IPS-11a (cell line): ENCODE measurements at regions not wholly inside any gene's neighbourhood (a gene's known extent, or its start where the extent isn't known, plus 50 kb on each side); places are given as distances from the start of the nearest gene placed in this dataset.

Experiments
- H3K4me3 ChIP-seq: one replicate; pipeline ENCODE4 v1.5.1; 2013; ENCODE audit warnings: low read depth, low read length, control low read depth

DNA sequence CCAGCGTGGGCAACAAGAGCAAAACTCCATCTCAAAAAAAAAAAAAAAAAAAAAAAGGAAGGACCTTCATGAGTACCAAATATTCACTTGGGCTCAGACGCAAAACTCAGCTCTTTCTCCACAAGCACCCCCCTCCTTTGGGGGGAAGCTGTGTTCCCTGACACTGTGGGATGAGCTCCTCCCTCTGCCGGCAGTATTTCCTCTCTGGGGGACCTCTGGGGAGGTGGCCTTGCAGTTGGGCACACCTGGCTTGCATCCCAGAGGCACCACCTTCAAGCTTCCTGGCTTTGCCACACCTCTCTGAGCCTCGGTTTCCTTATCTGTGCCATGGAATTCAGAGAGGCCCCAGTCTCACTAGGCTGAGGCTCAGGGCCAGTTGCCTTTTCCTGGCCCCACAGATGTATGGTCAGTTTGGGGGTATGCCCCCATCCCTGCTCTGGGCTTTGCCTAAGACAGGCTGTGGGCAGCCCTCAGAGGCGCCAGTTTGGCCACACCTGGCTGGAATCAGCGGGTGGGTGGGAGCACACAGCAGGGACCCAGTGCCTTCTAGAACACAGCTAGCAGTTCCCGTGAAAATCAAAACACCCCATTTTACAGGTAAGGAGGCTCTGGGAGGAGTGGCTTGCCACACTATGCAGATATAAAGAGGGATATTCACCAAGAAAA is 157.5 kb upstream of the IER5L start:
- H3K4me3 ChIP-seq = no peak overlapping the region

DNA sequence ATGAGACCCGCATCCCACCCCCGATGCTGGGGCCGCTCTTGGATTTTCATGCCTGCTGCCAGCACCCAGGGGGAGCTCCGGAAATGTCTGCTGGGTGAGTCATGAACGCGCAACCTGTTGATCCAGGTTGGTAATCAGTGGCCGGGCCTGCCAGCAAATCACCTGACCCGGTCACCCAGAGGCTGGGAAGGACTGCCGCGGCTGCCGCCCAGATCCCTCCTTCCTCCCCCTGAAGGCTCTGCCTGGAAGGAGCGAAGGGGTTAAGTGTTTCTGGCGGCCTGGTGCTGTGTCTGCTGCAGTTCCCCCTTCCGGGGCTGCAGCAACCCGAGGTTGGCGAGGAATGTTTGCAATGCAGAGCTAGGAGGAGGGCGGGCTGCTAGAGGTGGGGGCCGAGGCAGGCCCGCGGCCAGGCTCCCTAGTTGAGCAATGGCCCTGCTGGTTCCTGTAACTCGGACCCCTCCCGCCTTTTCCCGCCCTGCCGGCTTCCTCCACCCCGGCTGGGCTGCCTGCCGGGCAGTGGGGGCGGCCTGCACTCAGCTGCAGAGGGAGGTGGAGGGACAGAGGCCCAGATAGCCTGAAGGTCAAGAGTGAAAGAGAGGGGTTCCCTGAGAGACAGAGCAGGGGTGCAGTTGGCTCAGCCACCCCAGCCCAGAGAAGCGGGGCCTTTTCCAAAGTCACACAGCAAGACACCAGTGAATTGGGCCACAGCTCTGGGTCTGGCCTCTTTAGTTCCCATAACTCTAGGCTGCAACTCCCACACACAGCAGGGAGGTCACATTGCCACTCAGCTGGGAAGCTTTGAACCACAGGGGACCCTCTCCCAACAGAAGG is 156.3 kb upstream of the IER5L start:
- H3K4me3 ChIP-seq = no peak overlapping the region

DNA sequence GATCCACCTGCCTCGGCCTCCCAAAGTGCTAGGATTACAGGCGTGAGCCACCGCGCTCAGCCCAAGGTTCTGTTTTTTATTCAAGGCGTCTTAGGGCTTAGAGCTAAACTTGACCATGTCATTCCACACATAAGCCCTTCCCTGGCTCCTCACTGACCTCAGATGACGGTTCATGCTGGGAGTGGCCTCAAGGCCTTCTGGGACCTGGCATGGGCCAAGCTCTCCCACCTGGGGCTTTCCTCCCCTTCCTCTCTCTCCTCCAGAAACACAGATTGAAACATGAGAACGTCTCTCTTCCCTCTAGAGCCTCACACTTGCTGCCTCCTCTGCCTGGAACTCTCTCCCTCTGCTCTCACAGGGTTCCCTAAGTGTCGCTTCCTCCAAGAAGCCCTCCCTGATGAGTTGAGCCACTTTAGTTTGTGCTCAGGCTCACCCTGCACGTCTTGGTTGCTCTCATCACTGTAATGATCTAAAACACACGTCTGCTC is 155.6 kb upstream of the IER5L start:
- peak overlapping the region; percentile 17 for H3K4me3 ChIP-seq

DNA sequence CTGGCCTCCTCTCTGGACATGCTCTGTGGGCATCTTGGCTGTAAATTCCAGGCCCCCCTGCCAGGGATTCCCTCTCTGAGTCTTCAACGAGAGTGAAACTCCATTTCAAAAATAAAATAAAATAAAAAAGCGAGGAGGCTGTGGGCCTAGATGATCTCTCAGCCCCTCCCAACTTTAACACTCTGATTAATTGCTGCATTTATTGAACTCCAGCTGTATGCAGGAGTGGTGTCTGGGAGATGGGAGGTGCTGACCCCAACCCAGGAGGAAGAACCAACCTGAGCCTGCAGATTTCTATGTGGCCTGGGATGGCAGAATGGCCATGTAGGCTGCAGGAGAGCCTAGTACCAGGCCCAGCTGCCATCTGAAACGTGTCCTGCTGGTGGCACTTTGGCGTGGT is 154.5 kb upstream of the IER5L start:
- no peak overlapping the region for H3K4me3 ChIP-seq

DNA sequence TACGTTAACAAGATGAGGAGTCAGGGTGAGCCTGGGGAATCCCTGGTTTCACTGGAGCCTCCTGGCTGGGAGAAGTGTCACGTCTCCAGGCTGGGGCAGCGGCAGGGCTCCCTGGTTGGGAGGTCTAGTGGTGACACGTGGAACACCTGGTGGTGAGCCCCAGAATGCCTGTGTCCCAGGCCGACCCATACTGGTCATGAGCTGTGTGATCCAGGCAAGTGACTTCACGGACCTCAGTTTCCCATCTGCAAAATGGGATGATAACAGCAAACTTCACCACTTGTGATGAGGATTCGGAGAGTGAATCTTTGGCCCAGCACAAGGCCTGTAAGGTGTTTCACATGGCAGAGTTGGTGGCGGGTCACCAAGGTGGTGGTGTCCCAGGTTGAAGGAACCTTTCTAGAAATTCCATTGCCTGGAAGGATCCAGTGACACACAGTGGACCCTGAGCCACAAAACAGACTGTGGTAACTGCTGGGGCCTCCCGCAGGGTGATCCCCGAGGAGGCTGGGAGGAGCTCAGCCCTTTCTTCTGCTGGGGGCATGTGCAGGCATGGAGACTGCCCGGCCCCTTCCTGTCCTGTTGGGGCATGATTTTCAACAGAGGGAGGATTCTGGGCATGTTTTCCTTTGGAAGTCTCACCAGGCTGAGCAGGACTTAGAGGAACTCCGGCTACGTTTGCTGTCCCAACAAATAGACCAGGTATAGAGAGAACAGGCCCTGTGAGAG is 153.9 kb upstream of the IER5L start:
- no peak overlapping the region for H3K4me3 ChIP-seq

DNA sequence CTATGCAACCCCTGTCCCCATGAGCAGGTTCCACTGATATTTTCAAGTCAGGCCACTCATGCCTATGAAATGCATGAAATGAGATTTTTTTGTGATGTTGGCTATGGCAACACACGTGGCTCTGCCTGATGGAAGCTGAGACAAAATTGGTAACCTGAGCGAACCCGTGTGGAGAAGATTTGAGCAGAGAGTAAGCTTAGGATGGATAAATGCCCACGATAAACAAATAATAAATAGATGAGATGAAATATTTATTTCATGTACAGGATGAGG is 153.4 kb upstream of the IER5L start:
- H3K4me3 ChIP-seq = no peak overlapping the region

DNA sequence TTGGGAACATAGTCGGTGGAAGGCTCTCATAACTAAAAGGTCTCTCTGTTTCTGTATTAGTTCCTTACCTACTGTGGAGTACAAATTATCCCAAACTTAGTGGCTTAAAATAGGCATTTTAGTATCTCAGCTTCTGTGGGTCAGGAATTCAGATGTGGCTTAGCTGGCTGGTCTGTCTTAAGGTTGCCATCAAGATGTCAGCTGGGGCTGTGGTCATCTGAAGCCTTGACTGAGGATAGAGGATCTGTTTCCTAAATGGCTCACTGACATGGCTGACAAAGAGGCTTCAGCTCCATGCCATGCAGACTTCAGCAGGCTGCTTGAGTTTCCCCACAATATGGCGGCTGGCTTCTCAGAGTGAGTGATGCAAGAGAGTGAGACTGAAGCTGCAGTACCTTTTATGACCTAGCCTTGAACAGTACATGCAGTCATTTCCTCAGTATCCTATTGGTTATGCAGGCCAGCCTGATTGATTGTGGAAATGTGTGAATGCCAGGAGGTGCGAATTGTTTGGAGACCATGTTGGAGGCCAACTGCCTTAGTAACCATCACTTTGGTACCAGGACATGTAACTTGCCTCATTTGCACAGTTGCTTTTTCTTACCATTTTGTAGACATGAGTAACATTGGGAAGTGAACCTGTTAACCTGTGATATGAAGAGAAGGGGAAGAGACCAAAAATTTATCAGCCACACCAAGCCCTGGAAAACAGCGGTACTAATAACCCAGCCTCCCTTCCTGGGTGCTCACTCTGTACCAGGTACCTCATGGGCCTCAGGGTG is 152.8 kb upstream of the IER5L start:
- no peak overlapping the region for H3K4me3 ChIP-seq

DNA sequence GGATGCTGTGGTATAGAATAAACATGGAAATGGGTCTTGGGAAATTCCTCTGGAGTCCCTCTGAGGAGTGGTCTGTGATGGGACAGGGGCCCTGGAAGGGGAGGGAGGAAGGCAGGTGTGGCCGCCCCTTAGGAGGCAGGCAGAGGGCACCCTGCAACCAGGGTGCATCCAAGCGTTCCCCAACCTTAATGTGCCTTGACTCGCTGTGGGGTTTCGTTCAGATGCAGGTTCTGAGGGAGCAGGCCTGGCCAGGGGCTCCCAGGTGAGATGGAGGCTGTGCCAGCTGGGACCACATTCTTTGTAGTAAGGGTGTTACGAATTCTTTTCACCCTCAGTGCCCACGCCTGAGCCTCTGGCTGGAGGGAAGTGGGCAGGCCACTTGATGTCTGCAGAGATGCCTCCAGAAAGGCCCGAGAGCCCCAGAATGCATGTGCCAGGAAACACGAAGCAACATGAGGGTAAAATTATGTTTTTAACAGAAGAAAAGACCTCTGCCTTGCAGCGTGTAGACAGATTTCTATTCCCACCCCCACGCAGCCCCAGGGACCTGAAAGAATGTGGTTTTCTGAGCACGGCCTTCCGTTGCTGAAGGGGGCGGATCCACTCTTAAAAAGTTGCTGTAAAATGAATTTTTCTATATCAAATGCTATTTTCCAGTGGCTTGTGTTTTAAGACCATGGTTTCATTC is 150.4 kb upstream of the IER5L start:
- no peak overlapping the region for H3K4me3 ChIP-seq

DNA sequence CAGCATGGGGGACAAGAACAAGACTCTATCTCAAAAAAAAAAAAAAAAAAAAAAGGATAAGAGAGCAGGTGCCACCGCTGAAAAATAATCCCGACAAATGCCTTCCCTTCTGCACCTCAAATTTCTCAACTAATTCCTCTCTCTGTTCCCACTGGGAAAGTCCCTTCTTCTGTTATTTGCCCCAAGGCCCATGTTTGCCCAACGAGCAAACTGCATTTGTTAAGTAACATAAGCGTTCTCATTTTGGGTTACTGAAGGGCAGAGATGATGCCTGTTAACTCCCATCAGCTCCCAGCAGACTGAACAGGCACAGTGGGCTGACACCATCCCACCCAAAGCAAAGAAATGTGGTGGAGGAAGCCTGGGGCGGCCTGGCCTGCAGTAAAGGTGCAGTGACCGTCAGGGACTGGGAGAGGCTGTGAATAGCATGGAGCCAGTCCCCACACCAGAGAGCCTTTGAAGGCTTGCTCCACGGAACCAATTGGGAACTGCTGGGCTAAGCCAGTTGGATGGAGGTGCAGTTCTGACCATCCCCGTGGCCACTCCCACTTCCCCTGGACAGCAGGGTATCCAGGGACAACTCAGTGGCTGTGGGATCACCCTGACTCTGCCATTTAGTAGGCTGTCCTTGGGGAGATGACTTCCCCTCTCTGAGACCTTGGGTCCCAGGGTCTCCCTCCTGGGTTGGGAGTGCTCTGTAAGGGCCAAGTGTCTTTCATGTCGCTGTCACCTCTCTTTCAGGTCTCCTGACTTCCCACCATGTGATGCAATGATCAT is 149.7 kb upstream of the IER5L start:
- H3K4me3 ChIP-seq = no peak overlapping the region

DNA sequence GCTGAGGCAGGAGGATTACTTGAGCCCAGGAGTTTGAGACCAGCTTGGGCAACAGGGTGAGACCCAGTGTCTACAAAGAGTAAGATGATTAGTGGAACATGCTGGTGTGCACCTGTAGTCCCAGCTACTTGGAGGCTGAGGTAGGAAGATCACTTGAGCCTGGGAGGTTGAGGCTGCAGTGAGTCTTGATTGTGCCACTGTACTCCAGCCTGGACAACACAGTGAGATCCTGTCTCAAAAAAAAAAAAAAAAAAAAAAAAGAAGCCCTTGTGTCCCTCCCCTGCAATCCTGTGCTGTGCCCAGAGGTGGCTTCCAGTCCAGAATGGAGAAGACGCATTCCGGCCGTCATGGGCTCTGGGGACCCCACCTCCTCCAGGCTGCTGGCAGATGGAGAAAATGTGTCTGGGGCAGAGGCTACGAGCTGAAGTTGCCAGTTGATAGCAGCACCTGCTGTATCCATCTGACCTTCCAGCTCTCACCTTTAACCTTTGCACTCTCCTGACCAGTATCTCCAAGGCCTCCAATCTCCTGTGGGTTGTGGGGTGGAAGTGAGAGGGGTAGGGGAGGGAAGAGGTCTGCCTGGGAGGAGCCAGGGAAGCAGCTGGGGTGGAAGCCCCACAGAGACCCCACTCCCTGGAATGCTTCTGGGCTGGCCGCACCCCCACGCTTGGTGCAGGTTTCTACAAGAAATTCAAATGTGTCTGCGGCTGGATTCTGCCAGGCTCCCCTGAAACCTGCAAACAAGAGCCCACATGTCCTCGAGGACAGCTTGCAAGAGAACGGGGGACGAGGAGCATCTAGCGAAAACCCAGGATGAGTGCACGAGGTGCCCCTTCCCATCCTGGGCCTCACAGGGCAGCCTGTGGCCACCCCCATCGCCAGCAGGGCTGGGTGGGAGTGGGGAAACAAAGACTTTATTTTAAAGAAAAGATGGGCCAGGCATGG is 148.3 kb upstream of the IER5L start:
- H3K4me3 ChIP-seq = no peak overlapping the region

DNA sequence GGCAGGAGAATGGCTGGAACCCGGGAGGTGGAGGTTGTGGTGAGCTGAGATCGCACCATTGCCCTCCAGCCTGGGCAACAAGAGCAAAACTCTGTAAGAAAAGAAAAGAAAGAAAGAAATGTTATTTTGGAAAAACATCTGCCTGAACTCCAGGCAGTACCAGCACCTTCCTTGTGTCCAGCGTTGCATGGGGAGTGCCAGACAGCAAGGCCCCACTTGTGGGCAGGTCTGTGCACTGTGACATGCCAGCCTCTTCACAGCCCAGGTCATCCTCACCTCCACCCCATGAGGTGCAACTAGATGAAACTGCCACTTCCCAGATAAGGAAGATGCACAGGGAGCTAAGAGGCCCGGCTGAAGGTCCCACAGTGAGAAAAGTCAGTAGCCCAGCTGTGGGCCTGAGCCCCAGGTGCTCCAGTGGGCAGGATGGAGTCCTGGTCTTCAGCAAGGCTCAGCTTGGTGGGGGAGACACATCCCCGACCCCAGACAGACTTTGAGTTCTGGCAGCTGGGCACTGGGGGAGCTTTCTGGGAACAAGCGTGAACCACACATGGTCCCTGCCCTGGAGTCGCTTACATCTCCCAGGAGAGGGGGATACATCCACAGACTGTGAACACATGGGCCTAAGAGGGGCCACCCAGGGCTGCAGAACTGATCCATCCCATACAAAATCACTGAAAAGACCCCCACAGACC is 146.9 kb upstream of the IER5L start:
- no peak overlapping the region for H3K4me3 ChIP-seq

DNA sequence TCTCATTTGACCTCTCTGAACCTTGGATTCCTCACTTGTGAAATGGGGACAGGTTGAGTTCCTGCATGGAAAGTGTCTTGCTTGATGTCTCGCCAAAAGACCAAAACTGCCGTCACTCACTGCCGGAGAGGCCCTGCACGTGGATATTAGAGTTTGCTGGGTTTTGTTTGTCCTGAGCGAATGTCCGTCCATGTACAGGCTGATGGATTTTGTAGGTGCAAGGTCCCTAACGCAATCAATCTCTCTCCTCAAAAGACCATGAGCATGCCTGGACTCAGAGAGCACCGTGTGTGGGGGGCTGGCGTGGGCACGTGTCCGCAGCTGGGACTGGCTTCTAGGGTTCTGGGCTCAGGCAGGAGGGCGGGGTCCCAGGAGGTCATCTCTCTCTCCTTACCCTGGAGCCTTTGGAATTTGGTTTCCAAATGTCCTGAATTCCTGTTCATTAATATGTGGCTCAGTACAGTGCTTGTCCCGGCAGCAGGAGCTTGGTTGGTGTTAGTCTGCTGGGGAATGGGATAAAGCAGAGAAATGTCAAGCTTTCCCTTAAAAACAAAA is 146.0 kb upstream of the IER5L start:
- no peak overlapping the region for H3K4me3 ChIP-seq

DNA sequence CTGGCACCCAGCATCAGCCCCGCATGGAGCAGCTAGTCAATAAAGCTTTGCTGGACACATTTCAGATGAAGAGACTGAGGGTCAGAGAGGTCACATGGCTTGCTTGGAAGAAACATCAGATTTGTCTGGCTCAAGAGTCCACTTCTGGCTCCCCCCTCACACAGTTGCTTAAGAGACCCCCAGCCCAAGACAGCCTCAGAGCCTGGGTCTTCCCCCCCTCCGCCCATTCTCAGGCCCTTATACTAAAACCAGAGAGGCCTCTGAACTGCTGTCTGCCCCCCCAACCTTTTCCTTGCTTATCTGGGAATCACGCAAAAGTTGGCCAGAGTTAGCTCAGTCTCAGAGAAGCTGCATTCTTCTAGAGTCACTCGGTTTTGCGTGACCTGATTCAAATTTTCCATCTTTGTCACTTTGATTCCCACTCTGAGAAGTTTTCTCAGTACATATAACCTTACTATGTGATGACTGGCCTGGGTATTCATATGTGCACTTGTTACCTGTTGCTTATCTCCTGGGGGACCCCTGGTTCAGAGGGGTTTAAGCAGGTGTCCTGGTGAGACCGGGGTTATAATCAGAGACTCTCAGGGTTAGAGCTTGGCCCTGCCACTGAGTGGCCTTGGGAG is 145.4 kb upstream of the IER5L start:
- no peak overlapping the region for H3K4me3 ChIP-seq

DNA sequence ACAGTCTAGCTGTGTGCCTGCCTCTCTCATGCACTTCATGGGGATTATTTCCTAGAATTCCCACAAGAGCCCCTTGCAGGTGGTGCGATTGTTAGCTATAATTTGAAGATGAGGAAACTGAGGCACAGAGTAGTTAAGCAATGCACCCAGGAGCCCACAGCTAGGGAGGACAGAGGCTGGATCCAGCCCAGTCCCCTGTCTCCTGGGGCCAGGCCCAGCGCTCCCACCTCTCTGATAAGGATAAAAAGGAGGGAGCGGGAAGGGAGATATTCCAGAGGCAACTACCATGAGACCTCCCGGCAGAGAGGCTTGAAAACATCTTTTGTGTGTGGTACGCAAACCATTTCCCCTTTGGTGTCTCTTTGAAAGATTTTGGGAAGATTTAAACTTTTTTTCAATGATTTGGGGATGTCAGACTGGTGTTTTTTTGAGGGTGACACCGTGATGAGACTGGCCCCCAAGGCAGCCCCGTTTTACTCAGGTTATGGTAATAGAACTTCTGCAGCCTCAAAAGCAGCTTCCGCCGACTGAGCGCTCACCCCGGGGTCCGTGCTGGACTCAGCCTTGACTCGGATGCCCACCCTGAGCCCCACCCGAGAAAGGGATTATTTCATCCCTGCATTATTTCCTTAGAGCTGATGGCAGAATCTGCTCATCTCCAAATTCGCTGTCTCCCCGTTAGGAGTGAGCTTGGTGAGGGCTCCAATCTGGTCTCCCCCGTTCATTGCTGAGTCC is 144.7 kb upstream of the IER5L start:
- no peak overlapping the region for H3K4me3 ChIP-seq

DNA sequence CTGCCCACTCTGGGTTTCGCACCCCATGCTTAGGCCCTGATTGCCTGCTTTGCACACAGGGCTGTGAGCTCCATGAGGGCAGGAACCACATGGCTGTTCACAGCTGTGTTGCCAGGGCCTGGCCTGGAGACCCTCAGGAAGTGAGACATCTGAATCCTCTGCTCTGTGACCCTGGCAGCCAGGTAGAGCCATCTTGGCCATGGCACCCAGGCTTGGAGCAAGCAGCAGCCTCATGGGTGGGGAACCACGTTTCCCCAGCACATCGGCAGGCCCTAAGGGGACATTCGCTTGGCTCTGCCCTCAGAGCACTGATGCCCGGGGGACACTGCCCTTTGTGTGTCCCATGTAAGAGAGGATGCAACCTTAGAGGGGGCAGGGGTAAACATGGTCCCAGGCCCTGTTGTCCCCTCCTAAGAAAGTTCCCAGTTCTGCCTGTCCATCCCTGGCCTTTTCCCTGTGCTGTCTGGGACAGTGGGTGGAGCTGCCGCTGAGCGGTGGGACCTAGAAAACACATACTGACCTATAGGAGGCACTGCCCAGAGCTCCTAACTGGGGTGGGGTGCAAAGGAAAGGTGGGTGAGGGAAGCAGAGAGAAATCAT is 144.1 kb upstream of the IER5L start:
- H3K4me3 ChIP-seq = no peak overlapping the region

DNA sequence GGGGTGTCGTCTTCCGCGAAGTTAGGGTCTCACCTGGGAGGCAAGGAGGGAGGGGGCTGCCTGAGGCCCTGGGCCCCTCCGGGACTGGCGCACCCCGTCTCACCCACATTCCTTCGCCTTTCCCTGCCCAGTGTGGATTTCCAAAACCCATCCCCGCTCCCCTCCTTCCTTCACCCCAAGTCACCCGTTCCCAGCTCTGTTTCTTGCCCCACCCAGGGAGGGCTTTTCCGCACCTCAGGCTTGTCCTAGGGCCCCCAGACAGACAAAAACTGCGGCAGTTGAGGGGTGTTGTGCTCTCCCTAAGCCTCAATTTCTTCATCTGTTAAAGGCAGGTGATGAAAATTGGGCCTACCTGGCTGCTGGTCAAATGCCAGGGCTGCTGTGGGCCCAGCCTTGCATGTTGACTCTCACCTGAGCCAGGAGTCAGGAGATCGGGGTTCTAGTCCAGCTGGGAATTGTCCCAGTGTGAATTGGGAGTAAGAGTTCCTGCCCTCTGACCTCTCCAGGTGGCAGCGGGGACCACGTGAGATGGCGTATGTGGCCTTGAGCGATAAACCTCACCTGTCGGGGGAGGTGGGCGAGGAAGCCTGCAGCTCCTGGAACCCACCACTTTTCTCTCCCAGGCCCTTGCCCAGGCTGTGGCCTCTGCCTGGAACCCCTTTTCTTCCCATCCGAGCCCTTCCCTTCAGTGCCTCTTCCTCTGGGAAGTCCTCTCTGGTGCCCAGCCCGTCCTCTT is 143.4 kb upstream of the IER5L start:
- H3K4me3 ChIP-seq = no peak overlapping the region
